ENCODE measurements at regions not wholly inside any gene's neighbourhood (a gene's known extent, or its start where the extent isn't known, plus 50 kb on each side); places are given as distances from the start of the nearest gene placed in this dataset.

DNA sequence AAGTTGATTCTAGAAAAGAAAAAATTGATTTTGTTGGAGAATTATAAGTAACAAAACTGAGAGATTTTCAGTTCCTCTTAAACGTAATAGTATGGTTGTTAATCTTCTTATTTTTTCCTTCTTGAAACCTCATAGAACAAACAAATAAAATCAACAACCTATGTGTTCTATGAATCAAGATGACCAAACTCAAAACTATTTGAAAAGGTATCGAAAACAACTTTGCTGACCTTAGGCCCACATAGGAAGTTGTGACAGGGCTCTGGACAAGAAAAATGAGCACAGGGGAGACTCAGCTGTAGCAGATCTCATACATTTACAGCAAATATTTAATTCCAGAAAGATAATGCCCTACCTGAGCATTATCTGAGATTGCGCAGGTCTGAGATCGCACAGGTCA, 169.4 kb upstream of the CCNH start:
- intact Hi-C loops (cut with micrococcal nuclease) = no loop called here
- Histone ChIP-seq H3K4me3 (ENCODE audit: control extremely low read depth in 1 of 5, extremely low read depth in 1 of 5, insufficient read depth in 1 of 5, low read depth in 2 of 5, low read length in 4 of 5) (no peak overlapping the region), H3K9me3 (ENCODE audit: control extremely low read depth in 1 of 3, control insufficient read depth in 2 of 3, insufficient read depth in 1 of 3, low read length in 2 of 3) (no peaks in the 10 kb centered on the region), H4K20me1 (ENCODE audit: control insufficient read depth, insufficient read depth, low read length, poor library complexity, severe bottlenecking) (no peaks in the 10 kb centered on the region), H3K36me3 (replicated peaks in 1 of 2; ENCODE audit: control extremely low read depth in 1 of 2, control insufficient read depth in 1 of 2, extremely low read depth in 1 of 2, insufficient read depth in 2 of 2, low read length in 1 of 2) (no peaks in the 10 kb centered on the region), H3K27me3 (replicated peaks in 1 of 4; ENCODE audit: control extremely low read depth in 1 of 4, control insufficient read depth in 3 of 4, insufficient read depth in 4 of 4, low read length in 3 of 4) (no peaks in the 10 kb centered on the region), H3K27ac (ENCODE audit: low read length in 2 of 2) (no peak overlapping the region), H3K9ac (ENCODE audit: low read length) (no peak overlapping the region), H3K4me1 (ENCODE audit: control insufficient read depth in 2 of 2, insufficient read depth in 2 of 2, low read length in 2 of 2) (no peaks in the 10 kb centered on the region), H3K4me2 (replicated peaks; ENCODE audit: low read depth, low read length, poor library complexity, severe bottlenecking) (no peak overlapping the region), H3K79me2 (ENCODE audit: control insufficient read depth, insufficient read depth, low read length) (no peaks in the 10 kb centered on the region), H2AFZ (ENCODE audit: insufficient read depth, low read depth, low read length, poor library complexity, severe bottlenecking) (no peak overlapping the region)
- Mint-ChIP-seq H3K4me3 (no peak overlapping the region), H3K27me3 (peaks cover 6% of the 10 kb centered on the region), H3K27ac (no peak overlapping the region), H3K9me3 (ENCODE audit: insufficient read depth) (peaks cover 3% of the 10 kb centered on the region), H3K4me1 (no peaks in the 10 kb centered on the region)
- no peak for ATAC-seq (ENCODE audit: low read depth)
- POLR2A ChIA-PET = no interaction called here
- CTCF ChIA-PET = no interaction called here
- TF ChIP-seq EZH2 (IDR thresholded peaks at IDR 0.05; ENCODE audit: borderline replicate concordance, insufficient read depth, low read depth, low read length, poor library complexity, severe bottlenecking) = no peak
- TF ChIP-seq, protein P1, sequence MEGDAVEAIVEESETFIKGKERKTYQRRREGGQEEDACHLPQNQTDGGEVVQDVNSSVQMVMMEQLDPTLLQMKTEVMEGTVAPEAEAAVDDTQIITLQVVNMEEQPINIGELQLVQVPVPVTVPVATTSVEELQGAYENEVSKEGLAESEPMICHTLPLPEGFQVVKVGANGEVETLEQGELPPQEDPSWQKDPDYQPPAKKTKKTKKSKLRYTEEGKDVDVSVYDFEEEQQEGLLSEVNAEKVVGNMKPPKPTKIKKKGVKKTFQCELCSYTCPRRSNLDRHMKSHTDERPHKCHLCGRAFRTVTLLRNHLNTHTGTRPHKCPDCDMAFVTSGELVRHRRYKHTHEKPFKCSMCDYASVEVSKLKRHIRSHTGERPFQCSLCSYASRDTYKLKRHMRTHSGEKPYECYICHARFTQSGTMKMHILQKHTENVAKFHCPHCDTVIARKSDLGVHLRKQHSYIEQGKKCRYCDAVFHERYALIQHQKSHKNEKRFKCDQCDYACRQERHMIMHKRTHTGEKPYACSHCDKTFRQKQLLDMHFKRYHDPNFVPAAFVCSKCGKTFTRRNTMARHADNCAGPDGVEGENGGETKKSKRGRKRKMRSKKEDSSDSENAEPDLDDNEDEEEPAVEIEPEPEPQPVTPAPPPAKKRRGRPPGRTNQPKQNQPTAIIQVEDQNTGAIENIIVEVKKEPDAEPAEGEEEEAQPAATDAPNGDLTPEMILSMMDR (IDR thresholded peaks at IDR 0.05) = no peak
- WGBS (ENCODE audit: insufficient coverage) = no CpG with 5 or more reads among the region's 4 CpGs
- DNase-seq = no peak

- Mint-ChIP-seq H3K4me1 (no peaks in the 10 kb centered on the region), H3K9me3 (ENCODE audit: insufficient read depth) (peaks cover 3% of the 10 kb centered on the region), H3K27me3 (peaks cover 6% of the 10 kb centered on the region), H3K27ac (no peak overlapping the region), H3K4me3 (no peak overlapping the region)
- Histone ChIP-seq H4K20me1 (ENCODE audit: control insufficient read depth, insufficient read depth, low read length, poor library complexity, severe bottlenecking) (no peaks in the 10 kb centered on the region), H3K4me3 (ENCODE audit: control extremely low read depth in 1 of 5, extremely low read depth in 1 of 5, insufficient read depth in 1 of 5, low read depth in 2 of 5, low read length in 4 of 5) (no peak overlapping the region), H3K79me2 (ENCODE audit: control insufficient read depth, insufficient read depth, low read length) (no peaks in the 10 kb centered on the region), H3K4me1 (ENCODE audit: control insufficient read depth in 2 of 2, insufficient read depth in 2 of 2, low read length in 2 of 2) (no peaks in the 10 kb centered on the region), H3K9me3 (ENCODE audit: control extremely low read depth in 1 of 3, control insufficient read depth in 2 of 3, insufficient read depth in 1 of 3, low read length in 2 of 3) (no peaks in the 10 kb centered on the region), H3K4me2 (replicated peaks; ENCODE audit: low read depth, low read length, poor library complexity, severe bottlenecking) (no peak overlapping the region), H2AFZ (ENCODE audit: insufficient read depth, low read depth, low read length, poor library complexity, severe bottlenecking) (no peak overlapping the region), H3K27me3 (replicated peaks in 1 of 4; ENCODE audit: control extremely low read depth in 1 of 4, control insufficient read depth in 3 of 4, insufficient read depth in 4 of 4, low read length in 3 of 4) (no peaks in the 10 kb centered on the region), H3K36me3 (replicated peaks in 1 of 2; ENCODE audit: control extremely low read depth in 1 of 2, control insufficient read depth in 1 of 2, extremely low read depth in 1 of 2, insufficient read depth in 2 of 2, low read length in 1 of 2) (no peaks in the 10 kb centered on the region), H3K27ac (ENCODE audit: low read length in 2 of 2) (no peak overlapping the region), H3K9ac (ENCODE audit: low read length) (no peak overlapping the region)
- intact Hi-C loops (cut with micrococcal nuclease) = no loop called here
- TF ChIP-seq, protein P1 (IDR thresholded peaks at IDR 0.05) = no peak
- no peak for TF ChIP-seq EZH2 (IDR thresholded peaks at IDR 0.05; ENCODE audit: borderline replicate concordance, insufficient read depth, low read depth, low read length, poor library complexity, severe bottlenecking)
- ATAC-seq (ENCODE audit: low read depth) (no peak), DNase-seq (no peak)
- ChIA-PET POLR2A (no interaction called here), CTCF (no interaction called here)
- WGBS (ENCODE audit: insufficient coverage) = no CpG with 5 or more reads among the region's 1 CpG
Observed at GRCh38 chr5:87581661-87582060, 168.9 kb upstream of the CCNH start.

Measured in B cell (primary cell).